ENCODE measurements at regions not wholly inside any gene's neighbourhood (a gene's known extent, or its start where the extent isn't known, plus 50 kb on each side); places are given as distances from the start of the nearest gene placed in this dataset.

- Histone ChIP-seq H3K9me3 (no peaks in the 10 kb centered on the region), H3K27me3 (no peaks in the 10 kb centered on the region), H3K27ac (no peak overlapping the region), H3K4me3 (no peak overlapping the region), H3K4me1 (no peaks in the 10 kb centered on the region), H3K36me3 (no peaks in the 10 kb centered on the region)
- TF ChIP-seq POLR2A (IDR thresholded peaks at IDR 0.05) (no peak), POLR2AphosphoS5 (IDR thresholded peaks at IDR 0.05) (no peak), EP300 (IDR thresholded peaks at IDR 0.05) (no peak)
- TF ChIP-seq, protein P1, sequence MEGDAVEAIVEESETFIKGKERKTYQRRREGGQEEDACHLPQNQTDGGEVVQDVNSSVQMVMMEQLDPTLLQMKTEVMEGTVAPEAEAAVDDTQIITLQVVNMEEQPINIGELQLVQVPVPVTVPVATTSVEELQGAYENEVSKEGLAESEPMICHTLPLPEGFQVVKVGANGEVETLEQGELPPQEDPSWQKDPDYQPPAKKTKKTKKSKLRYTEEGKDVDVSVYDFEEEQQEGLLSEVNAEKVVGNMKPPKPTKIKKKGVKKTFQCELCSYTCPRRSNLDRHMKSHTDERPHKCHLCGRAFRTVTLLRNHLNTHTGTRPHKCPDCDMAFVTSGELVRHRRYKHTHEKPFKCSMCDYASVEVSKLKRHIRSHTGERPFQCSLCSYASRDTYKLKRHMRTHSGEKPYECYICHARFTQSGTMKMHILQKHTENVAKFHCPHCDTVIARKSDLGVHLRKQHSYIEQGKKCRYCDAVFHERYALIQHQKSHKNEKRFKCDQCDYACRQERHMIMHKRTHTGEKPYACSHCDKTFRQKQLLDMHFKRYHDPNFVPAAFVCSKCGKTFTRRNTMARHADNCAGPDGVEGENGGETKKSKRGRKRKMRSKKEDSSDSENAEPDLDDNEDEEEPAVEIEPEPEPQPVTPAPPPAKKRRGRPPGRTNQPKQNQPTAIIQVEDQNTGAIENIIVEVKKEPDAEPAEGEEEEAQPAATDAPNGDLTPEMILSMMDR (IDR thresholded peaks at IDR 0.05), result no peak
- ATAC-seq, result no peak
- 0 to 67% methylated on average over 1 of the region's 2 CpGs for WGBS, 2 donors (ENCODE audit: low coverage in 1 of 2)
These were observed 988.3 kb upstream of the LCORL start for GRCh38 chr4:19009881-19010280.

GRCh38 chr4:19005211-19005610 lies 983.7 kb upstream of the LCORL start:
- Histone ChIP-seq H3K36me3 (no peaks in the 10 kb centered on the region), H3K27me3 (no peaks in the 10 kb centered on the region), H3K4me3 (no peak overlapping the region), H3K27ac (no peak overlapping the region), H3K9me3 (no peaks in the 10 kb centered on the region), H3K4me1 (no peaks in the 10 kb centered on the region)
- ATAC-seq, result no peak
- TF ChIP-seq POLR2AphosphoS5 (IDR thresholded peaks at IDR 0.05), result no peak
- TF ChIP-seq POLR2A (IDR thresholded peaks at IDR 0.05), result no peak
- TF ChIP-seq, protein P1 (IDR thresholded peaks at IDR 0.05), result no peak
- TF ChIP-seq EP300 (IDR thresholded peaks at IDR 0.05), result no peak
- 0 to 14% methylated on average over 1 of the region's 1 CpG for WGBS, 2 donors (ENCODE audit: low coverage in 1 of 2)

DNA sequence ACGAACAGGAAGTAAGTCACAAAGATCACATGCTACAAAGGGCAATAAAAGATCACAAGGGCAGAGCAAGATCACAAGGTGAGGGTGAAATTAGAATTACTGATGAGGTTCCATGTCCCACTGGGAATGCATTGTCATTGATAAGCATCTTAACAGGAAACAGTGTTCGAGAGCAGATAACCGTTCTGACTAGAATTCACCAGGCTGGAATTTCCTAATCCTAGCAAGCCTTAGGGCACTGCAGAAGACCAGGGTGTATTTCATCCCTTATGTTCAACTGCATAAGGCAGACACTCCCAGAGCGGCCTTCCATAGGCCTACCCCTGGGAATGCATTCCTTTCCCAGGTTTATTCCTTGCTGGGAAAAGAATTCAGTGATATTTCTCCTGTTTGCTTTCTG lies 980.6 kb upstream of the LCORL start:
- TF ChIP-seq, protein P1 (IDR thresholded peaks at IDR 0.05), result no peak
- TF ChIP-seq POLR2AphosphoS5 (IDR thresholded peaks at IDR 0.05) (no peak), EP300 (IDR thresholded peaks at IDR 0.05) (no peak), POLR2A (IDR thresholded peaks at IDR 0.05) (no peak)
- H3K27ac ChIP-seq, result no peak overlapping the region
- H3K27me3 ChIP-seq, result no peaks in the 10 kb centered on the region
- WGBS, 2 donors (ENCODE audit: low coverage in 1 of 2), result 65 to 79% methylated on average over 3 to 4 of the region's 4 CpGs
- H3K4me3 ChIP-seq, result no peak overlapping the region
- H3K36me3 ChIP-seq, result no peaks in the 10 kb centered on the region
- ATAC-seq, result no peak
- H3K4me1 ChIP-seq, result no peaks in the 10 kb centered on the region
- no peaks in the 10 kb centered on the region for H3K9me3 ChIP-seq

- WGBS, 2 donors (ENCODE audit: low coverage in 1 of 2), result 96 to 100% methylated on average over 2 of the region's 5 CpGs
- no peak for TF ChIP-seq EP300 (IDR thresholded peaks at IDR 0.05)
- no peak for TF ChIP-seq POLR2A (IDR thresholded peaks at IDR 0.05)
- TF ChIP-seq, protein P1 (IDR thresholded peaks at IDR 0.05), result no peak
These were observed 978.0 kb upstream of the LCORL start for GRCh38 chr4:18999595-18999994.

DNA sequence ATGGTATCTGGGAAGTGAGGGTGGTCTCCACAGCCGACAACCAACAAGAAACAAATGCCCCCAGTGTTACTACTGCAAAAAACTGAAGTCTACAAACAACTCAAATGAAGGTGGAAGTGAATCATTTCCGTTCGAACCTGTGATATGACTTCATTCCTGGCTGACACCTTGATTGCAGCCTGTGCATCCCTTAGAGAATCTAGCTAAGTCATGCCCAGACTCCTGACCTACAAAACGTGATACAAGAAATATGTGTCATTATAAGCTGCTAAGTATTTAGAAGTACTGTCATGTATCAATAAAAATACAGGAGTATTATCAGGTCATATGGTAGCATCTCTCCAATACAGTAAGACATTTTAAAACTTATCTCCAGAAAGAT lies 959.7 kb upstream of the LCORL start:
- no peak overlapping the region for H3K27ac ChIP-seq
- 75 to 89% methylated on average over 1 to 4 of the region's 4 CpGs for WGBS, 2 donors (ENCODE audit: low coverage in 1 of 2)
- H3K4me3 ChIP-seq, result no peak overlapping the region
- TF ChIP-seq POLR2AphosphoS5 (IDR thresholded peaks at IDR 0.05), result no peak
- TF ChIP-seq POLR2A (IDR thresholded peaks at IDR 0.05), result no peak
- TF ChIP-seq EP300 (IDR thresholded peaks at IDR 0.05), result no peak
- TF ChIP-seq, protein P1 (IDR thresholded peaks at IDR 0.05), result no peak
- H3K4me1 ChIP-seq, result no peaks in the 10 kb centered on the region
- no peaks in the 10 kb centered on the region for H3K27me3 ChIP-seq
- no peaks in the 10 kb centered on the region for H3K9me3 ChIP-seq
- no peaks in the 10 kb centered on the region for H3K36me3 ChIP-seq
- ATAC-seq, result no peak

More at GRCh38 chr4:18999595-18999994, 978.0 kb upstream of the LCORL start:
- Histone ChIP-seq H3K4me1 (no peaks in the 10 kb centered on the region), H3K27me3 (no peaks in the 10 kb centered on the region), H3K4me3 (no peak overlapping the region), H3K36me3 (no peaks in the 10 kb centered on the region), H3K27ac (no peak overlapping the region), H3K9me3 (no peaks in the 10 kb centered on the region)
- no peak for ATAC-seq
